ENCODE measurements at regions not wholly inside any gene's neighbourhood (a gene's known extent, or its start where the extent isn't known, plus 50 kb on each side); places are given as distances from the start of the nearest gene placed in this dataset.
A peak's percentile ranks its signal among the peaks of the same experiment; 100 is the strongest.

DNA sequence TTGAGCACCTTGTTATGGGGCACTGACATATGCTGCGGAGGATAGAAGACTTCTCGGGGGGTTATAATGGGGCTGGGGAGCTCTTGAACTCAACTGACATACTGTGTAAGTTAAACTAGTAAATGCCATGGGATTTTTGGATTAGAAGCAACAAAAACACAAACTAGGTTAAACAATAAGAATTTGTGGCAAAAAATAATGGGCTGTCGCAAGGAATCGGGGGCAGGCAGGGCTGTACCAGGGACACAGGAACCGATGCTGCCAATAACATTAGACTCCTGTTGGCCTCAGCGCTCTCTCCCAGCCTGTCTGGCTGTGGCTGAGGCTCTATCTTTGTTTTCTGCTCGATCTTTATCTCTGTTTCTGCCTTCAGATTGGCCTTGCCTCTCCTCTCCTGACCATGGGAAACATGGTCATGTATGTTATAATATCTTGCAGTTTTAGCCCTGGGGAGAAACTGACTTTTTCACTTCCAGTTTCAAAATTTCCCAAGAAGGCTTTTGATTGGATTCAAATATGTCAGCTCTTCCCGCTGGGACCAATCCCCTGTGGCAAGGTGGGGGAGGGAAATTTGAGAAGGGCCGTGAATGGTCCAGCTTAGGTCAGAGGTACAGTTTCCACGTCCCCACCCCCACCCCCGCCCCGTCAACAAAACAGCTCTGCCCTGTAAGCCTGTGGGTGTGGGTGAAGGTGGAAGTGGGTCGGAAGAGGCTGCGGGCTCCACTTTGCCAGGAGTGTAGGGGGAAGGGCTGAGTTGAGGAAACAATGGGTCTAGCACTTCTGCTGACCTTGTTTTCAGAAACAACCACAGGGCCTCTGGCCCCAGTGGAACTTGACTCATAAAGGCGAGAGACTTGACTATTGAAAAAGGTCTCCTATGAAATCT, 161.1 kb upstream of the TBL1XR1 start:
- Mint-ChIP-seq H3K27ac (peak overlapping the region; percentile 98), H3K4me3 (peak overlapping the region; percentile 91), H3K4me1 (peaks cover 68% of the 10 kb centered on the region), H3K27me3 (no peaks in the 10 kb centered on the region), H3K9me3 (ENCODE audit: insufficient read depth) (no peaks in the 10 kb centered on the region)
- Histone ChIP-seq H3K9me3 (ENCODE audit: control extremely low read depth in 1 of 3, control insufficient read depth in 2 of 3, insufficient read depth in 1 of 3, low read length in 2 of 3) (no peaks in the 10 kb centered on the region), H2AFZ (ENCODE audit: insufficient read depth, low read depth, low read length, poor library complexity, severe bottlenecking) (peak overlapping the region; percentile 52), H3K4me3 (ENCODE audit: control extremely low read depth in 1 of 5, extremely low read depth in 1 of 5, insufficient read depth in 1 of 5, low read depth in 2 of 5, low read length in 4 of 5) (peak overlapping the region in 4 of 5 experiments; percentile 12 to 87 (median 26)), H3K79me2 (ENCODE audit: control insufficient read depth, insufficient read depth, low read length) (no peaks in the 10 kb centered on the region), H4K20me1 (ENCODE audit: control insufficient read depth, insufficient read depth, low read length, poor library complexity, severe bottlenecking) (no peaks in the 10 kb centered on the region), H3K27me3 (replicated peaks in 1 of 4; ENCODE audit: control extremely low read depth in 1 of 4, control insufficient read depth in 3 of 4, insufficient read depth in 4 of 4, low read length in 3 of 4) (no peaks in the 10 kb centered on the region), H3K4me2 (replicated peaks; ENCODE audit: low read depth, low read length, poor library complexity, severe bottlenecking) (peak overlapping the region; percentile 97), H3K27ac (ENCODE audit: low read length in 2 of 2) (peak overlapping the region; percentile 57 to 90), H3K36me3 (replicated peaks in 1 of 2; ENCODE audit: control extremely low read depth in 1 of 2, control insufficient read depth in 1 of 2, extremely low read depth in 1 of 2, insufficient read depth in 2 of 2, low read length in 1 of 2) (no peaks in the 10 kb centered on the region), H3K9ac (ENCODE audit: low read length) (peak overlapping the region; percentile 86), H3K4me1 (ENCODE audit: control insufficient read depth in 2 of 2, insufficient read depth in 2 of 2, low read length in 2 of 2) (peaks cover 44 to 57% of the 10 kb centered on the region in 2 donors)
- ChIA-PET CTCF (interaction anchor here (1.2 to 3.5 kb wide), 5 partner anchors 16 to 307 kb away, joined by 3 to 50 read pairs (median 6); partner anchors contain the start of gene TBL1XR1), POLR2A (interaction anchor here (0.7 to 3.1 kb wide), 4 partner anchors 20 to 161 kb away, joined by 5 to 48 read pairs (median 6); partner anchors contain the start of gene TBL1XR1)
- WGBS (ENCODE audit: insufficient coverage), result 51% methylated on average over 7 of the region's 15 CpGs
- DNase-seq, result peak; percentile 60
- ATAC-seq (ENCODE audit: low read depth), result peak; percentile 12
- intact Hi-C loops (cut with micrococcal nuclease), result loop anchor here (10.0 kb wide), 1 partner anchor 54 kb away; no protein-coding TSS in a partner anchor
- TF ChIP-seq, protein P1, sequence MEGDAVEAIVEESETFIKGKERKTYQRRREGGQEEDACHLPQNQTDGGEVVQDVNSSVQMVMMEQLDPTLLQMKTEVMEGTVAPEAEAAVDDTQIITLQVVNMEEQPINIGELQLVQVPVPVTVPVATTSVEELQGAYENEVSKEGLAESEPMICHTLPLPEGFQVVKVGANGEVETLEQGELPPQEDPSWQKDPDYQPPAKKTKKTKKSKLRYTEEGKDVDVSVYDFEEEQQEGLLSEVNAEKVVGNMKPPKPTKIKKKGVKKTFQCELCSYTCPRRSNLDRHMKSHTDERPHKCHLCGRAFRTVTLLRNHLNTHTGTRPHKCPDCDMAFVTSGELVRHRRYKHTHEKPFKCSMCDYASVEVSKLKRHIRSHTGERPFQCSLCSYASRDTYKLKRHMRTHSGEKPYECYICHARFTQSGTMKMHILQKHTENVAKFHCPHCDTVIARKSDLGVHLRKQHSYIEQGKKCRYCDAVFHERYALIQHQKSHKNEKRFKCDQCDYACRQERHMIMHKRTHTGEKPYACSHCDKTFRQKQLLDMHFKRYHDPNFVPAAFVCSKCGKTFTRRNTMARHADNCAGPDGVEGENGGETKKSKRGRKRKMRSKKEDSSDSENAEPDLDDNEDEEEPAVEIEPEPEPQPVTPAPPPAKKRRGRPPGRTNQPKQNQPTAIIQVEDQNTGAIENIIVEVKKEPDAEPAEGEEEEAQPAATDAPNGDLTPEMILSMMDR (IDR thresholded peaks at IDR 0.05), result no peak
- no peak for TF ChIP-seq EZH2 (IDR thresholded peaks at IDR 0.05; ENCODE audit: borderline replicate concordance, insufficient read depth, low read depth, low read length, poor library complexity, severe bottlenecking)
